SK-MEL-5 (cell line): ENCODE measurements at regions not wholly inside any gene's neighbourhood (a gene's known extent, or its start where the extent isn't known, plus 50 kb on each side); places are given as distances from the start of the nearest gene placed in this dataset.
"Not testable (repeated sequence)": the region's sequence is repeated elsewhere in the genome, so short reads cannot be mapped to it uniquely, and the experiment has no call there.

Experiments used
- DNase-seq: peaks from one replicate; pipeline ENCODE4 v3.0.0-alpha.2; 2016; ENCODE audit warnings: low read depth, low spot score
- in situ Hi-C: cut with HindIII; loops from 2 replicates; pipeline ENCODE4 v1.10.0; 2016; ENCODE audit warnings: low sequenced_read_pairs, high pct_unique_total_duplicates, low pct_unique_long_range_greater_than_20kb

DNA sequence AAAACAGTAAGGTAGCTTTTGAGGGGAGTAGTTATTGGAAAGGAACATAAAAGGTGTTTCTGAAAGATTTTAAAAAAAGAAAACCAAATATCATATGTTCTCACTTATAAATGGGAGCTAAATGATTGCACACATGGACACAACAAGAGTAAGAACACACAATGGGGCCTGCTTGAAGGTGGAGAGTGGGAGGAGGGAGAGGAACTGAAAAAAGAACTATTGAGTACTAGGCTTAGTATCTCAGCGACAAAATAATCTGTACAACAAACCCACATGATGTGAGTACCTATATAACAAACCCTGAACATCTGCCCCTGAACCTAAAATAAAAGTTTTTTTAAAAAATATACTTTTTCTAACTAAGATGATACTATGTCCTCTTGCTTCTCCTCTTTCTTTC, 138.3 kb downstream of the CGGBP1 start:
- in situ Hi-C loops = no loop called here
- DNase-seq = no peak

- in situ Hi-C loops = no loop called here
- DNase-seq = no peak
These were observed 157.7 kb downstream of the CGGBP1 start for GRCh38 chr3:87901141-87901540.

GRCh38 chr3:87900061-87900460, 158.7 kb downstream of the CGGBP1 start:
- DNase-seq = peak; percentile 40
- in situ Hi-C loops = no loop called here

DNA sequence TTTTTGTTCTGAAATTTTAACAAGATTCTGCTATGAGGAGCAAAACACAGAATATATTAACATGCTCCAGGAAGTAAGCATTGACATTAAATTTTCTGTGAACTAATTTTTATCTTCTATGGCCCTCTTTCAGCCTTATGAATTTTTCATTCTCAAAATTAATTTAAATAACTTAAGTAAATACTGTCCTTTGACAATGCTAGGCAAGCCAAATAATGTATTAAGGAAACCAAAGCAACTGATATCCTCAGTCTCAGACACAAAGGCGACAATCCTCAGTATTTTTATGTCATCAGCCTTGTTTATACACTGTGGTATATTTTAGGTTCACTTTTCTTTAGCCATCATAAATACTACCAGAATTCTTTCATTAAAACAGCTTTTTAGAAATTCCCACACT, 159.8 kb downstream of the CGGBP1 start:
- DNase-seq = no peak
- in situ Hi-C loops = no loop called here

DNA sequence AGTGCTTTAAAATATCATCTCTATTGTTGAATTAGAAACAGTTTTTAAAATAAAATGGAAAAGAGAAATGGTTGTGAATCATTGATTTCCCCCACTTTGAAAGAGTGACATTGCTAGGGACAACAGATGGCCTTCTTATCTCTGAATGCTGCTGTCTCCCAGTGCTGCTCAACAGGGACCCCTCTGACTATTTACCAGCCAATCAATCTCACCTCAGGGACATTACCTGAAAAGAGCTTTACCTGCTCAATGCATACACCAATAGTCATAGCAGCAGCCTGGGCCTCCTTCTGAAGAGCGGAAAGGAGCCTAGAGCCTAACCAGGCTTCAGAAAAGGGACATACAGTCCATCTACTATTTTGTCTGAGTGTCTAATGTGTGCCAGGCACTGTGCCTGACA, 162.8 kb downstream of the CGGBP1 start:
- in situ Hi-C loops = no loop called here
- no peak for DNase-seq

GRCh38 chr3:87873136-87873535, 185.7 kb downstream of the CGGBP1 start:
- DNase-seq = no peak
- in situ Hi-C loops = no loop called here

- in situ Hi-C loops = no loop called here
- DNase-seq = no peak
These were observed 191.8 kb downstream of the CGGBP1 start for GRCh38 chr3:87867001-87867400.

DNA sequence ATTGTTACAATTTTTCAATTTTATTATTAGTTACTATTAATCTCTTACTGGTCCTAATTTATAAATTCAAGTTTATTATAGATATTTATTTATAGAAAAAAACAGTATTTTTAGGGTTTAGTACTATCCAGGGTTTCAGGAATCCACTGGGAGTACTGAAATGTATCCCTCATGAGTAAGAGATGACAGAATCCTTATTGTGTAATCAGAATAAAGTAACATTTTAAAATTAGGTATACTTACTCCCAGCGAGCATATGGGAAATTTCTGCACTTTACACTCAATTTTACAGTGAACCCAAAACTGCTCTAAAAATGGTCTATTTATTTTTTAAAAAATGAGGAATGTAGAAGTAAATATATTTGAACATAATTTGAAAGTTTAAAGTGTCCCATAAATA, 202.7 kb downstream of the CGGBP1 start:
- no peak for DNase-seq

DNA sequence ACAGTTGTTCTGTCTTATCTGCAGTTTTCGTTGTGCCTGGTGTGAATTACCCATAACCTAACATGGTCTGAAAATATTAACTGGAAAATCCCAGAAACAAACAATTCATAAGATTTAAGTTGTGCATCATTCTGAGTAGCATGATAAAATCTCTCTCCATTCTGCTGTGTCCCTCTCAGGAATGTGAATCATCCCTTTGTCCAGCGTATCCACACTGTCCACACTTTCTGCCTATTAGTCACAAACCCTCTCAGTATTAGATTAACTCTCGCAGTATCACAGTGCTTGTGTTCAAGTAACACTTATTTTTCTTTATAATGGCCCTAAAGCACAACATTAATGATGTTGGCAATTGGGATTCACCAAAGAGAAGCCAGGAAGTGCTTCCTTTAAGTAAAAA, 203.2 kb downstream of the CGGBP1 start:
- in situ Hi-C loops = no loop called here
- peak; percentile 42 for DNase-seq

More for the DNA sequence above, 202.7 kb downstream of the CGGBP1 start:
- in situ Hi-C loops = no loop called here

- in situ Hi-C loops = no loop called here
These were observed 203.6 kb downstream of the CGGBP1 start for GRCh38 chr3:87855211-87855610.

GRCh38 chr3:87848003-87848402, 210.8 kb downstream of the CGGBP1 start:
- in situ Hi-C loops = no loop called here
- no peak for DNase-seq

More at GRCh38 chr3:87855211-87855610, 203.6 kb downstream of the CGGBP1 start:
- DNase-seq = no peak

DNA sequence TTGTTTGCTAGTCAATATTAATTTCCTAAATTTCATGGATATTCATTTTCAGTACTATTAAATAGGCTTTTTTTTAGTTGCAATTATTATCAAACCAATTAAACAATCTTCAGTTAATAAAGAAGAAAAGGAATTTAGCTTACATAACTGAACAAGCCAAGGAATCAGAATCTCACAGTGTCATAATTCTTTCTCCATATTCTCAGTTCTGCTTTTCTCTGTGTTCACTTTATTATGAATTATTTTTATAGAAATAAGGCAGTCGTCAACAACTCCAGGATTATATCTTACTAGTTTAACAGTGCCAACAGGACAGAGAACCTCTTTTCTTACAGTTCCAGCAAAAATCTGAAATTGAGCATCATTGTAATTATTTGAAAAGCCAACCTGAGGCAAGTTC, 221.7 kb downstream of the CGGBP1 start:
- in situ Hi-C loops = no loop called here
- DNase-seq = no peak

DNA sequence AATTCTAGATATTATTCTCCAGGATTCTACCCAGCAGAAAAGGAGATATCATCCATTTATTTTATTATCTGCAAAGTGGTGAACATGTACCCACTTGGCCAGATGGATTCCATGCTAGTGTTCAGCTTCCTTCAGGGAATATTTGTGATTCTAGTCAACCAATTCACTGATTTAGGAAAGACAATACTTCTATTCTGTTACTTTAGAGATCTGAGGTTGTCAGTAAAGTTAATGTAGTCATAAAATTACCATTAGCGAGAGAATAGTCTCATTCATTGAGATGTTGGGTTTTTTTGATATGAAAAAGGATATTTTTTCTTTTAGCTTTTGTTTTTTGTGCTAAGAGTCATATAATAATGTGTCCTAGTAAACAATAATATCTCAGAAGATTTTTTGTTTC, 222.8 kb downstream of the CGGBP1 start:
- in situ Hi-C loops = no loop called here
- DNase-seq = peak; percentile 54

GRCh38 chr3:87835236-87835635, 223.6 kb downstream of the CGGBP1 start:
- in situ Hi-C loops = no loop called here
- no peak for DNase-seq

- in situ Hi-C loops = no loop called here
- no peak for DNase-seq
These were observed 224.5 kb downstream of the CGGBP1 start for GRCh38 chr3:87834327-87834726.

- no peak for DNase-seq
- in situ Hi-C loops = no loop called here
These were observed 225.8 kb downstream of the CGGBP1 start for GRCh38 chr3:87833039-87833377.

DNA sequence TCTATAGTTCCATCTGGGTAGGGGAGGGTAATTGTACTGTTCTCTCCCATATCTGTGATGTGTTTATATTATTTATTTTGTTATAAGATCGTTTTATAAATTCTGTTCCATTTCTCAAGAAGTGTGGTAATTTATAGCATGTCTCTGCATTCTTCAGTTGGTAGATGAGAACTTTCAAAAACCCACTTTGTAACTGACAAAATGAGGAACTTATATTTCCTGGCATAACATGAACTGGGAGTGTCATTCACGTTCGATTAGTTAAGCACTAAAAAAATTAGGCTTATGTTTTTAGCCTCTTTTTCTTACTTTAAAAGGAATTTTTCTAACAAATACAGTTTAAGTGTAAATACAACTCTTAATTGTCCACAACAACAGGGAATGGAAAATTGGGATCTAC, 230.8 kb downstream of the CGGBP1 start:
- in situ Hi-C loops = no loop called here
- no peak for DNase-seq

GRCh38 chr3:87822563-87822962, 236.2 kb downstream of the CGGBP1 start:
- DNase-seq = no peak
- in situ Hi-C loops = no loop called here

DNA sequence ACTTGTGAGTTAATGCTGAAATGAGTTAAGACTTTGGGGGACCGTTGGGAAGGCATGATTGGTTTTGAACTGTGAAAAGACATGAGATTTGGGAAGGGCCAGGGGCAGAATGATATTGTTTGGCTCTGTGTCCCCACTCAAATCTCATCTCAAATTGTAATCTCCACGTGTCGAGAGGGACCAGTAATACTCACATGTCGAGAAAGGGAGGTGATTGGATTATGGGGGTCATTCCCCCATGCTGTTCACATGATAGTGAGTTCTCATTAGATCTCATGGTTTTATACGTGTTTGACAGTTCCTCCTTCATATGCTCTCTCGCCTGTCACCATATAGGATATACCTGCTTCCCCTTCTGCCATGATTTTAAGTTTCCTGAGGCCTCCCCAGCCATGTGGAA, 245.3 kb downstream of the CGGBP1 start:
- DNase-seq, in situ Hi-C loops: not testable (repeated sequence)

DNA sequence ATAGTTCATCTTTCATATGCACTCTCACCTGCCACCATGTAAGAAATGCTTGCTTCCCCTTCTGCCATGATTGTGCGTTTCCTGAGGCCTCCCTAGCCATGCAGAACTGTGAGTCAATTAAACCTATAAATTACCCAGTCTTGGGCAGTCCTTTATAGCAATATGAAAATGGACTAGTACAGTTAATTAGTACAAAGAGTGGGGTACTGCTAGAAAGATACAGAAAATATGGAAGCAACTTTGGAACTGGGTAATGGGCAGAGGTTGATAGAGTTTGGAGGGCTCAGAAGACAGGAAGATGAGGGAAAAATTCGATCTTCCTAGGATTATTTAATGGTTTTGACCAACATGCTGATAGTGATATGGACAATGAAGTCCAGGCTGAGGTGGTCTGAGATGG, 246.9 kb downstream of the CGGBP1 start:
- DNase-seq = no peak
- in situ Hi-C loops = no loop called here
